Esophagus muscularis mucosa (tissue), 4 donors: ENCODE measurements at regions not wholly inside any gene's neighbourhood (a gene's known extent, or its start where the extent isn't known, plus 50 kb on each side); places are given as distances from the start of the nearest gene placed in this dataset.

Experiments used
- CTCF ChIP-seq, 3 experiments: fragments of 200-600 bp in 2 of 3; fragments of 450-650 bp in 1 of 3; sonication (generic) in 2 of 3; IDR thresholded peaks; one replicate each; pipeline ENCODE4 v1.5.1; 2017 to 2019; ENCODE audit warnings: antibody characterized with exemption in 3 of 3, mild to moderate bottlenecking in 2 of 3, moderate library complexity in 1 of 3
- EP300 ChIP-seq: sonication (generic); formaldehyde crosslinking; IDR thresholded peaks from one replicate; pipeline ENCODE4 v1.6.1; 2017; ENCODE audit warnings: antibody characterized with exemption
- POLR2A ChIP-seq: fragments of 450-650 bp; IDR thresholded peaks from one replicate; pipeline ENCODE4 v1.6.1; 2017; ENCODE audit warnings: antibody characterized with exemption, moderate library complexity, mild to moderate bottlenecking, low read depth
- POLR2AphosphoS5 ChIP-seq, 2 donors: sonication (generic); formaldehyde crosslinking; IDR thresholded peaks; one replicate each; pipeline ENCODE4 v1.6.1; 2017; ENCODE audit warnings: antibody characterized with exemption in 2 of 2

GRCh38 chr12:89253488-89253887 is 98.8 kb downstream of the DUSP6 start:
- TF ChIP-seq CTCF (IDR thresholded peaks at IDR 0.05) (no peak), EP300 (no peak), POLR2AphosphoS5 (IDR thresholded peaks at IDR 0.05) (no peak), POLR2A (no peak)
